ENCODE measurements at regions not wholly inside any gene's neighbourhood (a gene's known extent, or its start where the extent isn't known, plus 50 kb on each side); places are given as distances from the start of the nearest gene placed in this dataset.
A peak's percentile ranks its signal among the peaks of the same experiment; 100 is the strongest.
"Not testable (repeated sequence)": the region's sequence is repeated elsewhere in the genome, so short reads cannot be mapped to it uniquely, and the experiment has no call there.

DNA sequence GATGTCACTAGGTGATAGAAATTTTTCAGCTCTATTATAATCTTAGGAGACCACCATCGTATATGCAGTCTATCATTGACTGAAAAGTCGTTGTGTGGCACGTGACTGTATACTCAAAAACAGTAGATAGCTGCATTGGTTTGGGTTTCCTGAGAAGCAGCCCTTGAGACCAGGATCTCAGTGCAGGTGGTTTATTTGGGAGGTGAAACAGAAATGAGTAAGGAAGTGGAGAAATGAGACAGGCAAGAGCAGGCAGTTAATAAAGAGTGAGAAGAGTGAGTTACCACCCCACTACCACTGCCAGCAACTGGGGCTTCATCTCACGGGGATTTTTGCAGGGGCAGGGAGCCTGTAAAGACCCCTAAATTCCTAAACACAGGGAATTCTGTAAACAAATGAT is 221.0 kb downstream of the SHQ1 start:
- no peak for DNase-seq (ENCODE audit: low spot score)

- DNase-seq (ENCODE audit: low spot score), result no peak
These were observed 222.5 kb downstream of the SHQ1 start for GRCh38 chr3:72625602-72626337.

DNA sequence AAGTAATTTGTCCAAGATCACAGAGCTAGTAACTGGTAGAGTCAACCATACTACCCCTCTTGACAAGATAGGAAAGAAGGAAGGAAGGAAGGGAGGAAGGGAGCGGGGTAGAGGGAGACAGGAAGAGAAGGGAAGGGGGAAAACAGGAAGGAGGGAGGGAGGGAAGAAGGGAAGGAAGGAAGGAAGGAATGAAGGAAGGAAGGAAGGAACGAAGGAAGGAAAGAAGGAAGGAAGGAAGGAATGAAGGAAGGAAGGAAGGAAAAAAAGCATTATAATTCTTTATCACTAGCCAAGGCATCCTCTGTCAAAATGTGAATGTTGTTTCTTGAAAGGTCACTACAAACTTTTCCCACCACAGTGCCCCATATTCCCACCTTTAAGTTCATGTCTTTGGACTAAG is 223.6 kb downstream of the SHQ1 start:
- DNase-seq (ENCODE audit: low spot score), result no peak

DNA sequence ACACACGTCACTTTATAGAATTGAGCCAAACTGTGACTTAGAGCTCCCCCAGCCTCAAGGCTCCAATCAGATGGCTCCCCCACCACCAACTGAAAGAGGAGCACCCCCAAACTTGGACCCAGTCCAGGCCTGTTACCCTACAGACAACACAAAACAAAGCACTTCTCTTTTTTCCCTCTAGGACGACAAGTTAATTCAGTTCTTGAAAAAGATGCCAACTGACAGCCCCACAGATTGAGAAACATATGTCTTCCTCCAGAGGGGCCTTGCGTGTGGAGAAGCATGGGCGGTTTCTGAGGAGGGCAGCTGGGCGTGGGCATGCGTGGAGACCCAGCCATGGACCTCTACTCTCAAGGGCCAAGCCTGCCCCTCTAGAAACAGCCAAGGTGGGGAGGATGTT is 229.5 kb downstream of the SHQ1 start:
- no peak for DNase-seq (ENCODE audit: low spot score)

DNA sequence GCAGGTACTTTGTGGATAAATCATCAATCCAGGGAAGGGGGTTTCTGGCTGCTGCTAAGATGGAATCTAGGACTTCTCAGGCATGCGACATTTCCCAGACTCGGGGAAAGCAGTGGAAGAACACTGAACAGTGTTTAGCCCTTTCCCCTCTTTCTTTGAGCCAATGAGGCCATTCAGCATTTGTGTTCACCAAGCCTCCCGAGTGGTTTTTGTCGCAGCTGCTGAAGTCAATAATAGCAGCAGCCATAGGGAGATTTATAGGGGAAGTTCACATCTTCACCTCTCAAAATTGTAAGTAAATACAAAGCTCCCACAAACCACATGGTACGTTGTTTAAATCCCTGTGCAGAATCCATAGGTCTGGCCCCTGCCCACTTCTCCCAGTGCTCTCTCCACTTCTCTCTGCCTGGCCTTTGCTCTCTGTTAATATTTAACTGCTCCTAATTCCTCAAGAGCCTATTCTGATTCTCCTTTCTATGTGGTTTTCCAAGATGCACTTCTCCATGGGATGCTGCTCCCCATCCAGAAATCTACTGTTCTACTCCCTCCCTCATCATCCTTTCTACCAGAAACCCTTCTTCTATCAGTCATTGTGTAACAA is 230.7 kb downstream of the SHQ1 start:
- DNase-seq (ENCODE audit: low spot score), result no peak

DNA sequence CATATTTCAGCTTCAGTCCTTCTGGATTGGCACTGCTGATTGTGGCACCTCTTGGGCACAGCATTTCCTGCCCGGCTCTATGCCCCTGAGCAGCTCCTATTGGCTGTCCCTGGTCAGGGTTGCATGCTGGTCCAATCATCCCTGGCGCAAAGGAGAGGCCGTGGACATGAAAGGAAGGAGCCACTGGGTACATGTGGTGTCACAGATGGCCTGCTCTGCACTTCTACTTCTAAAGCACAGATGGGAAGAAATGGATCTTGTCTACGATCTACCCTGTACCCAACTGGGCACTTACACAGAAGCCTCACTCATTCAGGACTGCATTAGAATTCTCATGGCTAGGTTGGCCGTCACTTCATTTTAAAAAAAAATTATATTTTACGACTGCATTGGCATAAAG is 232.5 kb downstream of the SHQ1 start:
- no peak for DNase-seq (ENCODE audit: low spot score)

GRCh38 chr3:72615182-72615581 is 233.1 kb downstream of the SHQ1 start:
- DNase-seq (ENCODE audit: low spot score), result no peak

- no peak for DNase-seq (ENCODE audit: low spot score)
These were observed 233.7 kb downstream of the SHQ1 start for GRCh38 chr3:72614394-72615074.

- DNase-seq (ENCODE audit: low spot score), result no peak
These were observed 234.4 kb downstream of the SHQ1 start for GRCh38 chr3:72613871-72614270.

DNA sequence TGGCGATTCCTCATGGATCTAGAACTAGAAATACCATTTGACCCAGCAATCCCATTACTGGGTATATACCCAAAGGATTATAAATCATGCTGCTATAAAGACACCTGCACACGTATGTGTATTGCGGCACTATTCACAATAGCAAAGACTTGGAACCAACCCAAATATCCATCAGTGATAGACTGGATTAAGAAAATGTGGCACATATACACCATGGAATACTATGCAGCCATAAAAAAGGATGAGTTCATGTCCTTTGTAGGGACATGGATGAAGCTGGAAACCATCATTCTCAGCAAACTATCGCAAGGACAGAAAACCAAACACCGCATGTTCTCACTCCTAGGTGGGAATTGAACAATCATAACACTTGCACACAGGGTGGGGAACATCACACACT is 239.1 kb downstream of the SHQ1 start:
- not testable (repeated sequence) for DNase-seq (ENCODE audit: low spot score)

GRCh38 chr3:72606005-72606800 is 242.0 kb downstream of the SHQ1 start:
- no peak for DNase-seq (ENCODE audit: low spot score)

GRCh38 chr3:72604328-72604727 is 243.9 kb downstream of the SHQ1 start:
- DNase-seq (ENCODE audit: low spot score), result no peak

GRCh38 chr3:72601983-72602750 is 246.1 kb downstream of the SHQ1 start:
- DNase-seq (ENCODE audit: low spot score), result no peak

DNA sequence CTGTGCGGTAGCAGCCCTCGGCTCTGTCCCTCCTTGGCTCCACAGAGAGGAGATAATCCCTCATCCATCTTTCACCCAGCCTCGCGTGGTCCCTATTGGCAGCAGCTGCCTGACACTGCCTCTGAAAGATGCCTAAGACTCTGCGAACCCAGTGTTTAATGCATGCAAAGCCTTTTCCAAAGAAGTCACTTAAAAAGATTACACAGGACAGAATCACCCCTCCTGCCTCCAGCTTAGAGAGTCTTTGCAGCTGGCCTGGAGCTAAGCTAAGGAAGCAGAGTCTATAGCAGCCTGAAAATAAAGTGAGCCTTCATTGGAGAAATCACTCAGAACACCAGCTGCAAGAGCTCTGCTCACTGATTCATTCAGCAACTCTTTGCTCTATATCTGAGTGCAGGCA is 247.2 kb downstream of the SHQ1 start:
- DNase-seq (ENCODE audit: low spot score), result no peak

DNA sequence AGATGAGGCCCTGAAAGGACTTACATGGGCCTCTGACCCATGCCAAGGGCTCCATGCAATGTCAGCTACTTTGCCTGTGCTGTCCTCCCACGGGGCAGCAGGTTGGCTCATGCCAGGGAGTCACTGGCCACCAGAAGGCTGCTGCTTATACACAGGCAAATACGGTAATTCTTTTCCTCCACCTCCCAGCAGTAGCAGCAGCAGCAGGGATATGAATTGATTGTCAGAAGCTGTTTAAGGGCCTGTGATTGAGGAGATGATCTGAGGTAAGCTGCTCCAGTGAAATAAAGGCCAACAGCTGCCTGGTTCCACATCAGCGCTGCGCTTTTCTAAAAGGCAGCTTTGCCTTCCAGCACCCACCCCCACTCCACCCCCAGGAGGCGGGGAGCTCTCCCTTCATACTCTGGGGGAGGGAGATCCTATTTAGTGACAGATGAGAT is 250.5 kb downstream of the SHQ1 start:
- peak; percentile 27 for DNase-seq (ENCODE audit: low spot score)

- no peak for DNase-seq (ENCODE audit: low spot score)
These were observed 251.2 kb downstream of the SHQ1 start for GRCh38 chr3:72597043-72597442.

GRCh38 chr3:72595927-72596610 is 252.2 kb downstream of the SHQ1 start:
- no peak for DNase-seq (ENCODE audit: low spot score)

- DNase-seq (ENCODE audit: low spot score), result no peak
These were observed 252.9 kb downstream of the SHQ1 start for GRCh38 chr3:72595376-72595775.

DNA sequence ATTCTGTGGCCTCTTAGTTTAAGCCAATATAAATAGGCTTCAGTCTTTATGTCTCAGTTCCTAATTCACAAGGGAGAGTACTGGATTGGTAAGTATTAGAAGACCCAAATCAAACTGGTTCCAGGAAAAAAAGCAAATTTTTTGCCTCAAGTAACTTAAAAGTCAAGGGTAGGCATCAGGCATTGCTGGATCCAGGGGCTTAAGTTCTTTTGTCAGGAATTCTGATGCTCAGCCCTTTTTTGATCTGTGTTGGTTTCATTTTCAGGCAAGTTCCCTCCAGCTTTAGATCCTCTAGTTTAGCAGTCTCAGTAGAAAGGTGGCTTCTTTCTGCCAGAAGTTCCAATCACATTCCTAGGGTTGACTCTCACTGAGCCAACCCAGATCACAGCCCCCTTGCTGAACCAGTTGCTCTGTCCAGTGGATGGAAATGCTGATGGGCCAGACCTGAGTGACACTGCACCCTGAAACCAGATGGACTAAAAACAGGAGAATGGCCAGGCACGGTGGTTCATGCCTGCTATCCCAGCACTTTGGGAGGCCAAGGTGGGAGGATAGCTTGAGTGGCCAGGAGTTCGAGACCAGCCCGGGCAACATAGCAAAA is 253.5 kb downstream of the SHQ1 start:
- DNase-seq (ENCODE audit: low spot score), result no peak

- no peak for DNase-seq (ENCODE audit: low spot score)
These were observed 254.3 kb downstream of the SHQ1 start for GRCh38 chr3:72593881-72594397.
